ENCODE measurements at regions not wholly inside any gene's neighbourhood (a gene's known extent, or its start where the extent isn't known, plus 50 kb on each side); places are given as distances from the start of the nearest gene placed in this dataset.

DNA sequence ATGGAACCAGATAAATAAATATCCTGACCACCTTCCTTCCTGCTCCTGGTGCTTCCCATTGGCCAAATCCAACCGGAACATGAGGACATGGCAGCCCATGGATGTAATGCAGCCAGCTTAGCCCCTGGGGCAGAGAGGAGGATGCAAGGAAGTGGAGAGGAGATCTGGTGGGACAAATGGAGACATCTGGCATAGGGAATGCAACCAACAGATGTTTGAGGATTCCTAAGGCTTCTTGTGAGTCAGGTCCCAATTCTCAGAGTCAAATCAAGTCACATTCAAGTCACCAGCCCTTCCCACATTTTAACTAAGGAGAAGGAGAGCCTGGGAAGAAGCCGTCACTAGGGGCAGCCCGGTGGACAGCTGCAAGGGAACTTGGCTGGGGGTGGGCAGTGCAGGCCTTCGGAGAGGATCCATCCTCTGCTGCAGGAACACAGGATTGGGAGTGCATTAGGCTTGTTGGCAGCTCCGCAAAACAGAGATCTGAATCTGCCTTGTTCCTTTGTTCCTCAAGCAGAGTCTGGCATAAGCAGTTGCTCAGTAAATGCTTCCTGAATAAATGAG, 62.8 kb upstream of the HS3ST2 start:
- intact Hi-C loops (cut with DNase I), result no loop called here

DNA sequence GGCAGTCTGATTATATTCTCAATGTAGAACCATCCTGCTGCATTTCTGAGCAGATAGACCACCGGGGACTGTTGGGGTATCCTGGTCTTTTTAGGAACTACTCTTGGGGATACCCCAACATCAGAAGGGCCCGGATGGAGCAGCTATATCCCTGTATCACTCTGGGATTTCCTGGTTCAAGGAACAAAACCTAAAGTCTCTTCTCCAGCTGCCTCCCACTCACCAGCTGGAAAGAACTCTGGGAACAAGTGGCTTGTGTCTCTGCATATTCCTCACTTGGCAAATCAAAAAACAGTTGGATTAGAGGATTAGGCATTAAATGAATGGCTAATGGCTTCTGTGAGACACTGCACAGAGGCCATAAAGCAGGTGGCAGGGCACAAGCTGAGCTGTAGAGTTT, 62.3 kb upstream of the HS3ST2 start:
- Histone ChIP-seq H3K36me3 (no peaks in the 10 kb centered on the region), H3K27me3 (peaks cover 0 to 3% (median 0%) of the 10 kb centered on the region in 9 donors), H3K27ac (peak overlapping the region in 3 of 12 donors; percentile 8 to 34 (median 26)), H3K9me3 (peaks cover 0 to 10% (median 0%) of the 10 kb centered on the region in 12 donors), H3K4me1 (no peaks in the 10 kb centered on the region), H3K4me3 (no peak overlapping the region)
- ATAC-seq (peak in 2 of 4 donors; percentile 32 to 71), DNase-seq (no peak)
- no peak for TF ChIP-seq CTCF (IDR thresholded peaks at IDR 0.05)
- no peak for TF ChIP-seq POLR2A (IDR thresholded peaks at IDR 0.05)
- intact Hi-C loops (cut with DNase I), result no loop called here
- 47 to 72% (median 70%) methylated on average over 2 of the region's 2 CpGs for WGBS, 4 donors

More for the DNA sequence above, 62.8 kb upstream of the HS3ST2 start:
- Histone ChIP-seq H3K4me1 (no peaks in the 10 kb centered on the region), H3K9me3 (peaks cover 0 to 14% (median 0%) of the 10 kb centered on the region in 12 donors), H3K27ac (peak overlapping the region in 3 of 12 donors; percentile 8 to 34 (median 26)), H3K36me3 (no peaks in the 10 kb centered on the region), H3K27me3 (peaks cover 0 to 3% (median 0%) of the 10 kb centered on the region in 9 donors), H3K4me3 (no peak overlapping the region)
- DNase-seq (no peak), ATAC-seq (peak in 2 of 4 donors; percentile 56 to 68)
- TF ChIP-seq POLR2A (IDR thresholded peaks at IDR 0.05), result no peak
- no peak for TF ChIP-seq CTCF (IDR thresholded peaks at IDR 0.05)
- 51 to 60% (median 57%) methylated on average over 5 of the region's 5 CpGs for WGBS, 4 donors

- 35 to 55% (median 49%) methylated on average over 2 of the region's 2 CpGs for WGBS, 4 donors
- TF ChIP-seq CTCF (IDR thresholded peaks at IDR 0.05) (no peak), POLR2A (IDR thresholded peaks at IDR 0.05) (no peak)
These were observed 60.5 kb upstream of the HS3ST2 start for GRCh38 chr16:22753451-22753850.

DNA sequence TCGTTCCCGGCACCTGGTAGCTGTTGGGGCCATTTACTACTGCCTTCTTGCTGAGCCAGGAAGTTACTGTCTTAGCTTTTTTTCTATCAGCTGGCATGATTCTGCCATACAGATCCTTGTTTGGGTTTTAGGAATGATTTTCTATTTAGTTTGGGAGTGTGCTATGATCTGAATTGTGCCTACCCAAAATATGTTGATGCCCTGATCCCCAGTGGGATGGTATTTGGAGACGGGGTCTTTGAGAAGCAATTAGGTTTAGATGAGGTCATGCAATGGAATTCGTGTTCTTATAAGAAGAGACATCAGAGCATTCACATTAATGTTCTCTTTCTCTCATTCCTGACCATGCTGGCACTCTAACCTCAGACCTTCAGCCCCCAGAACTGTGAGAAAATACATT, 59.4 kb upstream of the HS3ST2 start:
- peaks cover 0 to 5% (median 0%) of the 10 kb centered on the region in 9 donors for H3K27me3 ChIP-seq
- H3K4me3 ChIP-seq, result no peak overlapping the region
- ATAC-seq, result no peak
- H3K4me1 ChIP-seq, result no peaks in the 10 kb centered on the region
- TF ChIP-seq POLR2A (IDR thresholded peaks at IDR 0.05) (no peak), CTCF (IDR thresholded peaks at IDR 0.05) (no peak)
- 64 to 80% (median 77%) methylated on average over 4 of the region's 4 CpGs for WGBS, 4 donors
- H3K27ac ChIP-seq, result no peak overlapping the region
- intact Hi-C loops (cut with DNase I), result no loop called here
- peaks cover 0 to 5% (median 0%) of the 10 kb centered on the region in 12 donors for H3K9me3 ChIP-seq
- no peak for DNase-seq
- H3K36me3 ChIP-seq, result no peaks in the 10 kb centered on the region

More at GRCh38 chr16:22753451-22753850, 60.5 kb upstream of the HS3ST2 start:
- intact Hi-C loops (cut with DNase I), result no loop called here
- ATAC-seq, result no peak
- no peak overlapping the region for H3K4me3 ChIP-seq
- H3K36me3 ChIP-seq, result no peaks in the 10 kb centered on the region
- H3K27me3 ChIP-seq, result peaks cover 0 to 4% (median 0%) of the 10 kb centered on the region in 9 donors
- DNase-seq, result no peak
- no peaks in the 10 kb centered on the region for H3K4me1 ChIP-seq
- H3K9me3 ChIP-seq, result peaks cover 0 to 10% (median 0%) of the 10 kb centered on the region in 12 donors
- H3K27ac ChIP-seq, result no peak overlapping the region
